ENCODE measurements at regions not wholly inside any gene's neighbourhood (a gene's known extent, or its start where the extent isn't known, plus 50 kb on each side); places are given as distances from the start of the nearest gene placed in this dataset.
A peak's percentile ranks its signal among the peaks of the same experiment; 100 is the strongest.
"Not testable (repeated sequence)": the region's sequence is repeated elsewhere in the genome, so short reads cannot be mapped to it uniquely, and the experiment has no call there.

DNA sequence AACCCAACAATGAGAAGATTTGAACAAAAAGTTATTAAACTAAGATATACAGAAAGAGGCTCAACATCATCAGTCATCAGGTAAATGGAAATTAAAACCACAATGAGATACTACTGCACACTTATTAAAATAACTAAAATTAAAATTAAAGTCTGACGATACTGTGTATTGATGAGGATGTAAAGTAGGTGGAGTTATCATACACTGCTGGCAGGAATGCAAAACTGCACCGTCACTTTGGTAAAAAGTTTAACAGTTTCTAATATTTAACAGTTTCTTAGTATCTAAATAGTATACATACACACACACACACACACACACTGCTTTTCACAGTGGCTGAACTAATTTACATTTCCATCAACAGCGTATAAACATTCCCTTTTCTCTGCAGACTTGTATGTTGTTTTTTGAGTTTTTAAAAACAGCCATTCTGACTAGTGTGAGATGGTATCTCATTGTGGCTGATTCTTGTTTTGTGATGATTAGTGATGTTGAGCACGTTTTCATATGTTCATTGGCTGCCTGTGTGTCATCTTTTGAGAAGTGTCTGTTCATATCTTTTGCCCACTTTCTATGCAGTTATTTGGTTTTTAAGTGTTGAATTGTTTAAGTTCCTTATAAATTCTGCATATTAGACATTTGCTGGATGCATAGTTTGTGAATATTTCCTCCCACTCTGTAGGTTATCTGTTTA, 726.9 kb upstream of the CHAC2 start:
- H3K4me1 ChIP-seq (ENCODE audit: control insufficient read depth, insufficient read depth, low read length): no peaks in the 10 kb centered on the region
- no peak for DNase-seq
- no peaks in the 10 kb centered on the region for H3K27me3 ChIP-seq (ENCODE audit: control insufficient read depth, insufficient read depth, low read length)
- no peaks in the 10 kb centered on the region for H3K36me3 ChIP-seq (ENCODE audit: control insufficient read depth, insufficient read depth, low read length)
- H3K27ac ChIP-seq (ENCODE audit: low read length): no peak overlapping the region
- no CpG with 5 or more reads among the region's 4 CpGs for WGBS (ENCODE audit: insufficient coverage)
- no peaks in the 10 kb centered on the region for H3K9me3 ChIP-seq (replicated peaks; ENCODE audit: control insufficient read depth, low read depth, low read length)
- no peak overlapping the region for H3K4me3 ChIP-seq (ENCODE audit: low read length)

GRCh38 chr2:53036196-53036595, 731.4 kb upstream of the CHAC2 start:
- Histone ChIP-seq H3K27me3 (ENCODE audit: control insufficient read depth, insufficient read depth, low read length) (no peaks in the 10 kb centered on the region), H3K27ac (ENCODE audit: low read length) (no peak overlapping the region), H3K4me3 (ENCODE audit: low read length) (no peak overlapping the region), H3K36me3 (ENCODE audit: control insufficient read depth, insufficient read depth, low read length) (no peaks in the 10 kb centered on the region), H3K9me3 (replicated peaks; ENCODE audit: control insufficient read depth, low read depth, low read length) (no peaks in the 10 kb centered on the region), H3K4me1 (ENCODE audit: control insufficient read depth, insufficient read depth, low read length) (no peaks in the 10 kb centered on the region)
- no peak for DNase-seq
- WGBS (ENCODE audit: insufficient coverage): no CpG with 5 or more reads among the region's 1 CpG

GRCh38 chr2:53035153-53035552, 732.5 kb upstream of the CHAC2 start:
- Histone ChIP-seq H3K36me3 (ENCODE audit: control insufficient read depth, insufficient read depth, low read length) (no peaks in the 10 kb centered on the region), H3K4me3 (ENCODE audit: low read length) (no peak overlapping the region), H3K27me3 (ENCODE audit: control insufficient read depth, insufficient read depth, low read length) (no peaks in the 10 kb centered on the region), H3K27ac (ENCODE audit: low read length) (no peak overlapping the region), H3K9me3 (replicated peaks; ENCODE audit: control insufficient read depth, low read depth, low read length) (no peaks in the 10 kb centered on the region), H3K4me1 (ENCODE audit: control insufficient read depth, insufficient read depth, low read length) (no peaks in the 10 kb centered on the region)
- no peak for DNase-seq
- WGBS (ENCODE audit: insufficient coverage): no CpG with 5 or more reads among the region's 1 CpG

- H3K4me3 ChIP-seq (ENCODE audit: low read length): no peak overlapping the region
- H3K9me3 ChIP-seq (replicated peaks; ENCODE audit: control insufficient read depth, low read depth, low read length): no peaks in the 10 kb centered on the region
- H3K36me3 ChIP-seq (ENCODE audit: control insufficient read depth, insufficient read depth, low read length): no peaks in the 10 kb centered on the region
- no peaks in the 10 kb centered on the region for H3K27me3 ChIP-seq (ENCODE audit: control insufficient read depth, insufficient read depth, low read length)
- H3K27ac ChIP-seq (ENCODE audit: low read length): no peak overlapping the region
- no peak for DNase-seq
- H3K4me1 ChIP-seq (ENCODE audit: control insufficient read depth, insufficient read depth, low read length): no peaks in the 10 kb centered on the region
Observed at GRCh38 chr2:53033411-53033810, 734.2 kb upstream of the CHAC2 start.

- H3K36me3 ChIP-seq (ENCODE audit: control insufficient read depth, insufficient read depth, low read length): no peaks in the 10 kb centered on the region
- H3K27me3 ChIP-seq (ENCODE audit: control insufficient read depth, insufficient read depth, low read length): no peaks in the 10 kb centered on the region
- no peak overlapping the region for H3K4me3 ChIP-seq (ENCODE audit: low read length)
- no peak overlapping the region for H3K27ac ChIP-seq (ENCODE audit: low read length)
- no peaks in the 10 kb centered on the region for H3K9me3 ChIP-seq (replicated peaks; ENCODE audit: control insufficient read depth, low read depth, low read length)
- WGBS (ENCODE audit: insufficient coverage): no CpG with 5 or more reads among the region's 6 CpGs
- no peak for DNase-seq
- H3K4me1 ChIP-seq (ENCODE audit: control insufficient read depth, insufficient read depth, low read length): no peaks in the 10 kb centered on the region
Observed at GRCh38 chr2:53028746-53029423, 738.7 kb upstream of the CHAC2 start.

DNA sequence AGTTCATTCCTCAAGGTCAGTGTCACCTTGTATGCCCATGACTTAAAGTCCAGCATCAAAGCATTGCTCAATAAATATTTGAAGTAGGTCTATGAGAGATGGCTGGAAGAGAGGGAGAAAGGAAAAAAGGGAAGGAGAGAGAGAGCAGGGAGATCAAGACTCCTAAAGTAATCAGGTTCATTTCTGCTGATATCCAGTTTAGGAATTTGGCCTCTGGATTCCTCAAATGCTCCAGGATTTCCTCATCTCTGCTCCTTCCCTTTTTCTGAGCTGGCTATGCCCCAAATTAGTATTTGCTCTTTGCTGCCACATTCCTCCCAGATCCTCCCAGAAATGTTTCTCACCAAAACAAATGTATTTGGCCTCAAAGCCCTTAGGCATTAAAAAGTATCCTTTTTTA, 739.4 kb upstream of the CHAC2 start:
- no peak for DNase-seq
- Histone ChIP-seq H3K4me1 (ENCODE audit: control insufficient read depth, insufficient read depth, low read length) (no peaks in the 10 kb centered on the region), H3K9me3 (replicated peaks; ENCODE audit: control insufficient read depth, low read depth, low read length) (no peaks in the 10 kb centered on the region), H3K27ac (ENCODE audit: low read length) (no peak overlapping the region), H3K36me3 (ENCODE audit: control insufficient read depth, insufficient read depth, low read length) (no peaks in the 10 kb centered on the region), H3K27me3 (ENCODE audit: control insufficient read depth, insufficient read depth, low read length) (no peaks in the 10 kb centered on the region), H3K4me3 (ENCODE audit: low read length) (no peak overlapping the region)

DNA sequence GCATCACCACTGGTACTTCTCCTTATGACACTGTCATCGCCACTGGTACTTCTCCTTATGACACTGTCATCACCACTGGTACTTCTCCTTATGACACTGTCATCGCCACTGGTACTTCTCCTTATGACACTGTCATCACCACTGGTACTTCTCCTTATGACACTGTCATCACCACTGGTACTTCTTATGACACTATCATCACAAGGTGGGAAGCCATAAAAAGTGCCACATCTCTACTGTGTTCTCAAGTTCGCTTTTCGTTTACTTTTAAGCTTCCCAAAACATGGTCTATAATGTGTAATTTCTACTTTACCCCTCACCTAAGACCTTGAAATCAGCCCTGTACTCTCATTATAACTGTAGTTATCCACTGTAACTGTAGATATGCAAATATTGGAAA, 745.4 kb upstream of the CHAC2 start:
- not testable (repeated sequence) for H3K27ac ChIP-seq (ENCODE audit: low read length); DNase-seq; H3K4me1 ChIP-seq (ENCODE audit: control insufficient read depth, insufficient read depth, low read length); H3K36me3 ChIP-seq (ENCODE audit: control insufficient read depth, insufficient read depth, low read length); H3K4me3 ChIP-seq (ENCODE audit: low read length); H3K9me3 ChIP-seq (replicated peaks; ENCODE audit: control insufficient read depth, low read depth, low read length); H3K27me3 ChIP-seq (ENCODE audit: control insufficient read depth, insufficient read depth, low read length)
- no CpG with 5 or more reads among the region's 4 CpGs for WGBS (ENCODE audit: insufficient coverage)

DNA sequence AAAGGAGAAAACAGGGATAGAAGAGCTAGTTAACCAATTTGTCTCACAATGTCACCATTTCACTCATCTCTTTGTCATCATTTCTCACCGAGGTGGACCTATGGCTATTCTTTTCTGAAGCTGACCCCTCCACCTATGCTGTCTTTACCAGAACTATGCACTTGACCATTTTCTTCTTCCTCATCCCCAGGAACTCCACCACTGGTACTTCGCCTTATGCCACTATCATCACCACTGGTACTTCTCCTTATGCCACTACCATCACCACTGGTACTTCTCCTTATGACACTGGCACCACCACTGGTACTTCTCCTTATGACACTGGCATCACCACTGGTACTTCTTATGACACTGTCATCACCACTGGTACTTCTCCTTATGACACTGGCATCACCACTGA, 745.8 kb upstream of the CHAC2 start:
- Histone ChIP-seq H3K9me3 (replicated peaks; ENCODE audit: control insufficient read depth, low read depth, low read length) (no peaks in the 10 kb centered on the region), H3K27ac (ENCODE audit: low read length) (peak overlapping the region; percentile 53), H3K4me3 (ENCODE audit: low read length) (no peak overlapping the region), H3K27me3 (ENCODE audit: control insufficient read depth, insufficient read depth, low read length) (no peaks in the 10 kb centered on the region), H3K36me3 (ENCODE audit: control insufficient read depth, insufficient read depth, low read length) (no peaks in the 10 kb centered on the region), H3K4me1 (ENCODE audit: control insufficient read depth, insufficient read depth, low read length) (no peaks in the 10 kb centered on the region)
- DNase-seq: no peak
- 84% methylated on average over 2 of the region's 2 CpGs for WGBS (ENCODE audit: insufficient coverage)

- no peaks in the 10 kb centered on the region for H3K27me3 ChIP-seq (ENCODE audit: control insufficient read depth, insufficient read depth, low read length)
Observed at GRCh38 chr2:53021292-53021691, 746.3 kb upstream of the CHAC2 start.

DNA sequence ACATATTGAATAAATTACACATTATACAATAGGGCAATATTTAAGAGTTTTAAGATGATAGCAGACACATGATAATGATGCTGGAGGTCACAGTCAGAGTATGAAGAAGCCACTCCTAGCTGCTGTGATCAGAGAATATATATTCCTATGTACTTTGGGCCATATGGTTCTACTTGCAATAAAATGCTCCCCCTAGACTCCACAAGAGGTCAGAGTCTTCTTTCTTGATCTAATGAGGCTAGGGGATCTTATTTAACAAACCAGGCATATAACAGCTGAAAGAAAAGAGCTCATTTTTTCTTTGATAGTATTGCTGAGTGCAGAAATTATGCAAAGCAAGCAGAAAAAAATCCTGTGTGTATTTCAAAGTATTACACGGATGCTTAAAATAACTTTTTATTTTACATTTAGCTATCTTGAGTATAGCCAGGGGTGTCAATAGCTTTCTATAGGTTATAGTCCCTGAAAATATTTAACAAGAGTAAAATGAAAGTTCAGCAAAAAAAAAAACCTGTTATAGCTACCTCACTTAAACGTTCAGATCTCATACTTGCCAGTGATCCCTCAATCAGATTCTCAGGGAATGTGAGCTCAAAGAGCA, 748.7 kb upstream of the CHAC2 start:
- no peaks in the 10 kb centered on the region for H3K4me1 ChIP-seq (ENCODE audit: control insufficient read depth, insufficient read depth, low read length)
- H3K9me3 ChIP-seq (replicated peaks; ENCODE audit: control insufficient read depth, low read depth, low read length): no peaks in the 10 kb centered on the region
- peak; percentile 66 for DNase-seq
- no peaks in the 10 kb centered on the region for H3K27me3 ChIP-seq (ENCODE audit: control insufficient read depth, insufficient read depth, low read length)
- H3K36me3 ChIP-seq (ENCODE audit: control insufficient read depth, insufficient read depth, low read length): no peaks in the 10 kb centered on the region
- H3K27ac ChIP-seq (ENCODE audit: low read length): no peak overlapping the region
- H3K4me3 ChIP-seq (ENCODE audit: low read length): no peak overlapping the region
- no CpG with 5 or more reads among the region's 2 CpGs for WGBS (ENCODE audit: insufficient coverage)

More at GRCh38 chr2:53021292-53021691, 746.3 kb upstream of the CHAC2 start:
- WGBS (ENCODE audit: insufficient coverage): no CpG with 5 or more reads among the region's 3 CpGs
- DNase-seq: peak; percentile 94
- H3K9me3 ChIP-seq (replicated peaks; ENCODE audit: control insufficient read depth, low read depth, low read length): no peaks in the 10 kb centered on the region
- H3K27ac ChIP-seq (ENCODE audit: low read length): peak overlapping the region; percentile 52
- H3K36me3 ChIP-seq (ENCODE audit: control insufficient read depth, insufficient read depth, low read length): no peaks in the 10 kb centered on the region
- H3K4me3 ChIP-seq (ENCODE audit: low read length): no peak overlapping the region
- H3K4me1 ChIP-seq (ENCODE audit: control insufficient read depth, insufficient read depth, low read length): no peaks in the 10 kb centered on the region

Data from muscle of leg (tissue), 3 donors.